A549 (cell line): ENCODE measurements at regions not wholly inside any gene's neighbourhood (a gene's known extent, or its start where the extent isn't known, plus 50 kb on each side); places are given as distances from the start of the nearest gene placed in this dataset.

Experiments
- ATAC-seq, 2 experiments: fragments of 200-7000 bp in 1 of 2; fragments of >200 bp in 1 of 2; cut with Nextera tagmentation in 1 of 2; cut with Tn5 transposase in 1 of 2; 3 replicates each; pipeline versions ENCODE4 v1.8.0 to v1.9.1; 2018 to 2020; ENCODE audit warnings: mild to moderate bottlenecking in 1 of 2, moderate library complexity in 1 of 2
- CTCF ChIA-PET: fragments of 300-600 bp; sonication (Branson Sonifier 250); formaldehyde crosslinking; extraction: SDS; loops from one replicate; lab custom pipeline; 2021; ENCODE audit warnings: antibody characterized with exemption, inconsistent platforms; lab: Yijun Ruan, JAX
- POLR2A ChIA-PET: fragments of 350-600 bp; formaldehyde crosslinking; extraction: SDS; loops from one replicate; lab custom pipeline; 2021; ENCODE audit warnings: antibody characterized with exemption, inconsistent platforms; lab: Yijun Ruan, JAX
- DNase-seq, 2 experiments: peaks; one replicate each; pipeline versions ENCODE4 v3.0.0 to v3.0.0-alpha.2; 2011 to 2016; ENCODE audit warnings: low read depth in 1 of 2, low spot score in 1 of 2
- FAIRE-seq: peaks from 2 replicates; lab custom pipeline; 2011; peaks lifted over from hg19 to GRCh38; lab: Jason Lieb, UNC
- H3K27ac ChIP-seq, 2 experiments: fragments of >200 bp; sonication (Bioruptor Twin); formaldehyde crosslinking; 3 replicates each; pipeline ENCODE4 v1.5.1; 2016 to 2017
- H3K4me1 ChIP-seq: fragments of >200 bp; sonication (Bioruptor Twin); formaldehyde crosslinking; 3 replicates; pipeline ENCODE4 v1.6.1; 2016
- H3K4me2 ChIP-seq: fragments of >200 bp; sonication (Bioruptor Twin); formaldehyde crosslinking; 3 replicates; pipeline ENCODE4 v1.6.1; 2016
- H3K4me3 ChIP-seq: fragments of >200 bp; sonication (Bioruptor Twin); formaldehyde crosslinking; 3 replicates; pipeline ENCODE4 v1.5.1; 2016
- H3K9me3 ChIP-seq: fragments of >200 bp; sonication (Bioruptor Twin); formaldehyde crosslinking; 3 replicates; pipeline ENCODE4 v1.6.1; 2016
- BHLHE40 ChIP-seq: IDR thresholded peaks from 2 replicates; pipeline ENCODE4 v1.6.1; 2012; ENCODE audit warnings: low read depth, low read length, inconsistent platforms
- CHD4 ChIP-seq: fragments of 200-600 bp; sonication (generic); IDR thresholded peaks from 2 replicates; pipeline ENCODE4 v1.6.1; 2016; ENCODE audit warnings: antibody characterized with exemption, mild to moderate bottlenecking, borderline replicate concordance
- EHF ChIP-seq: fragments of 250-450 bp; sonication (Bioruptor Pico); IDR thresholded peaks from 2 replicates; pipeline ENCODE4 v1.5.0; 2020; ENCODE audit warnings: mild to moderate bottlenecking
- EHMT2 ChIP-seq: fragments of 200-600 bp; sonication (generic); IDR thresholded peaks from 2 replicates; pipeline ENCODE4 v1.6.1; 2016; ENCODE audit warnings: antibody characterized with exemption, low read depth, mild to moderate bottlenecking, moderate library complexity
- ESRRA ChIP-seq: fragments of 150-350 bp; IDR thresholded peaks from 2 replicates; pipeline ENCODE4 v1.6.1; 2014; ENCODE audit warnings: mild to moderate bottlenecking, low read length, borderline replicate concordance
- FOSB ChIP-seq: fragments of 250-450 bp; sonication (Bioruptor Pico); IDR thresholded peaks from 2 replicates; pipeline ENCODE4 v1.5.0; 2020; ENCODE audit warnings: mild to moderate bottlenecking, moderate library complexity
- FOXS1 ChIP-seq: fragments of 250-450 bp; sonication (Bioruptor Pico); IDR thresholded peaks from 2 replicates; pipeline ENCODE4 v1.5.0; 2020; ENCODE audit warnings: mild to moderate bottlenecking, moderate library complexity
- GATA3 ChIP-seq: IDR thresholded peaks from 2 replicates; pipeline ENCODE4 v1.6.1; 2012; ENCODE audit warnings: borderline replicate concordance
- HDAC2 ChIP-seq: fragments of 200-600 bp; sonication (generic); IDR thresholded peaks from 2 replicates; pipeline ENCODE4 v1.6.1; 2016
- JUN ChIP-seq, 2 experiments: fragments of >200 bp; sonication (Bioruptor Twin); formaldehyde crosslinking; IDR thresholded peaks; 2 replicates in 1 of 2; 3 replicates in 1 of 2; pipeline ENCODE4 v1.6.1; 2016 to 2017
- KDM1A ChIP-seq: fragments of 200-600 bp; sonication (generic); IDR thresholded peaks from 2 replicates; pipeline ENCODE4 v1.6.1; 2016; ENCODE audit warnings: low read depth, mild to moderate bottlenecking
- KDM5A ChIP-seq: fragments of 200-600 bp; sonication (generic); IDR thresholded peaks from 2 replicates; pipeline ENCODE4 v1.6.1; 2016; ENCODE audit warnings: antibody characterized with exemption, mild to moderate bottlenecking
- MAFK ChIP-seq: fragments of 450-650 bp; IDR thresholded peaks from 2 replicates; pipeline ENCODE4 v1.6.1; 2014; ENCODE audit not compliant: partially characterized antibody
- NPAS2 ChIP-seq: fragments of 250-450 bp; sonication (Bioruptor Pico); IDR thresholded peaks from 2 replicates; pipeline ENCODE4 v1.8.0; 2022; ENCODE audit warnings: mild to moderate bottlenecking, moderate library complexity, borderline replicate concordance
- POLR2AphosphoS2 ChIP-seq: conservative IDR thresholded peaks from 2 replicates; pipeline ENCODE4 v1.6.1; 2012; ENCODE audit warnings: low read length, improper control_type of control experiment, inconsistent platforms
- RAD21 ChIP-seq, 2 experiments: fragments of >200 bp in 1 of 2; sonication (Bioruptor Twin) in 1 of 2; formaldehyde crosslinking in 1 of 2; IDR thresholded peaks in 1 of 2; conservative IDR thresholded peaks in 1 of 2; 2 replicates in 1 of 2; 3 replicates in 1 of 2; pipeline ENCODE4 v1.6.1; 2012 to 2018; ENCODE audit warnings: inconsistent platforms in 1 of 2
- RARB ChIP-seq: fragments of 250-450 bp; sonication (Bioruptor Pico); IDR thresholded peaks from 2 replicates; pipeline ENCODE4 v1.8.0; 2021; ENCODE audit warnings: mild to moderate bottlenecking, moderate library complexity
- RFX5 ChIP-seq: fragments of 450-650 bp; IDR thresholded peaks from 2 replicates; pipeline ENCODE4 v1.7.1; 2014; ENCODE audit warnings: antibody characterized with exemption, mild to moderate bottlenecking, moderate library complexity
- TP53 ChIP-seq: fragments of 250-450 bp; sonication (Bioruptor Pico); IDR thresholded peaks from 2 replicates; pipeline ENCODE4 v1.5.0; 2021; ENCODE audit warnings: mild to moderate bottlenecking, moderate library complexity
- ZC3H11A ChIP-seq: fragments of 450-650 bp; IDR thresholded peaks from 2 replicates; pipeline ENCODE4 v1.6.1; 2014; ENCODE audit warnings: antibody characterized with exemption, mild to moderate bottlenecking
- ZFP36 ChIP-seq: fragments of 450-650 bp; IDR thresholded peaks from 2 replicates; pipeline ENCODE4 v1.6.1; 2014; ENCODE audit warnings: borderline replicate concordance; ENCODE audit not compliant: partially characterized antibody
- ZNF302 ChIP-seq: fragments of 250-450 bp; sonication (Bioruptor Pico); IDR thresholded peaks from 2 replicates; pipeline ENCODE4 v1.9.0; 2021; ENCODE audit warnings: inconsistent platforms, mild to moderate bottlenecking, moderate library complexity
- ZSCAN20 ChIP-seq: fragments of 250-450 bp; sonication (Bioruptor Pico); IDR thresholded peaks from 2 replicates; pipeline ENCODE4 v1.8.0; 2022; ENCODE audit warnings: mild to moderate bottlenecking, moderate library complexity
- WGBS: methylation state at CpG from one replicate; pipeline ENCODE4 v1.1.6; 2017; ENCODE audit errors: missing lambda C conversion rate; 5-methylcytosine and 5-hydroxymethylcytosine counted together
- TF ChIP-seq, protein P1 (sequence below): IDR thresholded peaks from 2 replicates; pipeline ENCODE4 v1.6.1; 2012
- TF ChIP-seq, protein P2 (sequence below): fragments of 200-600 bp; sonication (generic); IDR thresholded peaks from 2 replicates; pipeline ENCODE4 v1.6.1; 2016; ENCODE audit warnings: antibody characterized with exemption, mild to moderate bottlenecking, moderate library complexity
- TF ChIP-seq, protein P3 (sequence below): fragments of 450-650 bp; IDR thresholded peaks from 2 replicates; pipeline ENCODE4 v1.6.1; 2014; ENCODE audit warnings: antibody characterized with exemption
- TF ChIP-seq, protein P4 (sequence below): IDR thresholded peaks from 2 replicates; pipeline ENCODE4 v1.6.1; 2012

DNA sequence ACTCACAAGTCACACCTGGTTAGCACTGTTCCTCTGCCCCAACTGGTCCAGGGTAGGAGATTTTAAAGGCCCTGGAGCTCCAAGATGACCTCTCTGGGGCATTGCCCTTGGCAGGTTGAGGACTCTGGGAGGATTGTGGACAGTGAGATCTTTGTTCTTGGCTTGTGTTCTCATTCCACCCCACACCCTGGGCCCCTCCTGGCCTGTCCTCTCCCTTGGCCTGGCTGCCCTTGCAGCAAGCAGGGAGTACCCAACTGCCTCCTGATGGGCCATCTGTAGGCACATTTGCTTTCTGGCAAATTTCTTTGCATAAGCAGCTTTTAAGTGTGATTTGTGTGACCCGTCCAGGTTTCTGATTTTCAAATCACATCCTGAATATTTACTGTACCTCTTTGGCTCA is 239.6 kb downstream of the UTP18 start:
- H3K27ac ChIP-seq = no peak overlapping the region
- TF ChIP-seq ESRRA (no peak), FOSB (CRISPR knock-in tag) (no peak), RFX5 (no peak), CHD4 (no peak), HDAC2 (no peak), ZNF302 (CRISPR knock-in tag) (no peak)
- ATAC-seq = no peak
- ChIA-PET CTCF (interaction anchor here (0.6 to 2.9 kb wide), 7 partner anchors 8 to 128 kb away, joined by 3 to 13 read pairs (median 4); no protein-coding TSS in a partner anchor), POLR2A (no interaction called here)
- no peaks in the 10 kb centered on the region for H3K4me1 ChIP-seq
- DNase-seq = no peak
- FAIRE-seq = no peak
- no peak overlapping the region for H3K4me2 ChIP-seq
- no peak overlapping the region for H3K4me3 ChIP-seq
- no peaks in the 10 kb centered on the region for H3K9me3 ChIP-seq
- 16% methylated on average over 1 of the region's 1 CpG for WGBS

DNA sequence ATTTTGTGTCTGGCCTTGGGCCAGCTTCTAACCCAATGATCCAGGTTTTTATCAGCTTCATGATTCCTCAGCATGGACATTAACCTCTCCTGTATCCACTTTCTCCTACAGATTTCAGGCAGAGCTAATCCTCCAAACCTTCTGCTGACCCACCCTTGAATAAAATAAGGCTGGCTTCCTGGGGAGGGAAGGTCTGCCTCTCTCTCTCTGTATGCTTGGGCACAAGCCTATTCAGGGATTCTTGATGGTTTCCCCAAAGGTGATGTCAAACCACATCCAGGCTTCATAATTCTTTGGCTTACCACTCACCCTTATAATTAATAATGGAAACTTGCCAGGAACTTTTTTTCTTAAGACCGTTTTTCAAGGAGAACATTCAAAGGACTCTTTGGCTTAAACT is 240.1 kb downstream of the UTP18 start:
- ChIA-PET POLR2A (no interaction called here), CTCF (interaction anchor here (0.8 to 2.9 kb wide), 4 partner anchors 37 to 129 kb away, joined by 3 to 13 read pairs (median 4); no protein-coding TSS in a partner anchor)
- FAIRE-seq (no peak), ATAC-seq (no peak), DNase-seq (no peak)
- H3K4me3 ChIP-seq = no peak overlapping the region
- no peaks in the 10 kb centered on the region for H3K9me3 ChIP-seq
- TF ChIP-seq, protein P1, sequence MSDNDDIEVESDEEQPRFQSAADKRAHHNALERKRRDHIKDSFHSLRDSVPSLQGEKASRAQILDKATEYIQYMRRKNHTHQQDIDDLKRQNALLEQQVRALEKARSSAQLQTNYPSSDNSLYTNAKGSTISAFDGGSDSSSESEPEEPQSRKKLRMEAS = no peak
- no peak for TF ChIP-seq RARB (CRISPR knock-in tag)
- TF ChIP-seq NPAS2 (CRISPR knock-in tag) = no peak
- no peak for TF ChIP-seq RFX5
- no peak for TF ChIP-seq EHF
- TF ChIP-seq BHLHE40 = no peak
- WGBS = 0% methylated on average over 1 of the region's 1 CpG
- H3K4me1 ChIP-seq = no peaks in the 10 kb centered on the region
- H3K4me2 ChIP-seq = no peak overlapping the region
- no peak overlapping the region for H3K27ac ChIP-seq

DNA sequence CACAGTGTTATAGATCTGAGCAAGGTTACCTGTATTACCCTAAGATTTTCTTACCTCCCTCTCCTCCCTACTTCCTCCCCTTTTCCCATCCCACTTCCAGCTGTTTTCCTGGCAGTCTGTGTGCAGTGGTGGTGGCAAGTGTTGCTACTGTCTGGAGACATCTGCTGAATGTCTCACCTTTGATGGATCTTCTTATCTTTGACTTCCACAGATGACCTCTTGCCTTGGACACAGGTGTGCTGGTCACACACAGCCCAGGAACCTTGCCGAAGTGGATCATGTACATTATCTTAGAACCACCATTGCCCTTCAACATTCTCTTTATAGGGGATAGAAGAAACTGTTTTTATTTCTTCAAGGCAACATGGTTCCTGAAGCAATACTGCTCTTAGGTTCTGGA is 245.1 kb downstream of the UTP18 start:
- WGBS = 0% methylated on average over 1 of the region's 1 CpG
- FAIRE-seq (no peak), ATAC-seq (no peak), DNase-seq (no peak)
- TF ChIP-seq FOSB (CRISPR knock-in tag) (no peak), EHMT2 (no peak), ZFP36 (no peak), ZSCAN20 (CRISPR knock-in tag) (no peak), KDM5A (no peak), KDM1A (no peak), ZC3H11A (no peak), GATA3 (no peak), MAFK (no peak), CHD4 (no peak), TP53 (CRISPR knock-in tag) (no peak), JUN (IDR thresholded peaks at IDR 0.05) (no peak), ZNF302 (CRISPR knock-in tag) (no peak), POLR2AphosphoS2 (no peak), RAD21 (conservative IDR thresholded peaks at IDR 0.05 in 1 of 2, IDR thresholded peaks at IDR 0.05 in 1 of 2) (no peak), FOXS1 (CRISPR knock-in tag) (no peak)
- TF ChIP-seq, protein P2, sequence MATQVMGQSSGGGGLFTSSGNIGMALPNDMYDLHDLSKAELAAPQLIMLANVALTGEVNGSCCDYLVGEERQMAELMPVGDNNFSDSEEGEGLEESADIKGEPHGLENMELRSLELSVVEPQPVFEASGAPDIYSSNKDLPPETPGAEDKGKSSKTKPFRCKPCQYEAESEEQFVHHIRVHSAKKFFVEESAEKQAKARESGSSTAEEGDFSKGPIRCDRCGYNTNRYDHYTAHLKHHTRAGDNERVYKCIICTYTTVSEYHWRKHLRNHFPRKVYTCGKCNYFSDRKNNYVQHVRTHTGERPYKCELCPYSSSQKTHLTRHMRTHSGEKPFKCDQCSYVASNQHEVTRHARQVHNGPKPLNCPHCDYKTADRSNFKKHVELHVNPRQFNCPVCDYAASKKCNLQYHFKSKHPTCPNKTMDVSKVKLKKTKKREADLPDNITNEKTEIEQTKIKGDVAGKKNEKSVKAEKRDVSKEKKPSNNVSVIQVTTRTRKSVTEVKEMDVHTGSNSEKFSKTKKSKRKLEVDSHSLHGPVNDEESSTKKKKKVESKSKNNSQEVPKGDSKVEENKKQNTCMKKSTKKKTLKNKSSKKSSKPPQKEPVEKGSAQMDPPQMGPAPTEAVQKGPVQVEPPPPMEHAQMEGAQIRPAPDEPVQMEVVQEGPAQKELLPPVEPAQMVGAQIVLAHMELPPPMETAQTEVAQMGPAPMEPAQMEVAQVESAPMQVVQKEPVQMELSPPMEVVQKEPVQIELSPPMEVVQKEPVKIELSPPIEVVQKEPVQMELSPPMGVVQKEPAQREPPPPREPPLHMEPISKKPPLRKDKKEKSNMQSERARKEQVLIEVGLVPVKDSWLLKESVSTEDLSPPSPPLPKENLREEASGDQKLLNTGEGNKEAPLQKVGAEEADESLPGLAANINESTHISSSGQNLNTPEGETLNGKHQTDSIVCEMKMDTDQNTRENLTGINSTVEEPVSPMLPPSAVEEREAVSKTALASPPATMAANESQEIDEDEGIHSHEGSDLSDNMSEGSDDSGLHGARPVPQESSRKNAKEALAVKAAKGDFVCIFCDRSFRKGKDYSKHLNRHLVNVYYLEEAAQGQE = no peak
- TF ChIP-seq, protein P3, sequence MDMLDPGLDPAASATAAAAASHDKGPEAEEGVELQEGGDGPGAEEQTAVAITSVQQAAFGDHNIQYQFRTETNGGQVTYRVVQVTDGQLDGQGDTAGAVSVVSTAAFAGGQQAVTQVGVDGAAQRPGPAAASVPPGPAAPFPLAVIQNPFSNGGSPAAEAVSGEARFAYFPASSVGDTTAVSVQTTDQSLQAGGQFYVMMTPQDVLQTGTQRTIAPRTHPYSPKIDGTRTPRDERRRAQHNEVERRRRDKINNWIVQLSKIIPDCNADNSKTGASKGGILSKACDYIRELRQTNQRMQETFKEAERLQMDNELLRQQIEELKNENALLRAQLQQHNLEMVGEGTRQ = no peak
- TF ChIP-seq, protein P4, sequence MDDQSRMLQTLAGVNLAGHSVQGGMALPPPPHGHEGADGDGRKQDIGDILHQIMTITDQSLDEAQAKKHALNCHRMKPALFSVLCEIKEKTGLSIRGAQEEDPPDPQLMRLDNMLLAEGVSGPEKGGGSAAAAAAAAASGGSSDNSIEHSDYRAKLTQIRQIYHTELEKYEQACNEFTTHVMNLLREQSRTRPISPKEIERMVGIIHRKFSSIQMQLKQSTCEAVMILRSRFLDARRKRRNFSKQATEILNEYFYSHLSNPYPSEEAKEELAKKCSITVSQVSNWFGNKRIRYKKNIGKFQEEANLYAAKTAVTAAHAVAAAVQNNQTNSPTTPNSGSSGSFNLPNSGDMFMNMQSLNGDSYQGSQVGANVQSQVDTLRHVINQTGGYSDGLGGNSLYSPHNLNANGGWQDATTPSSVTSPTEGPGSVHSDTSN = no peak
- Histone ChIP-seq H3K9me3 (no peaks in the 10 kb centered on the region), H3K4me1 (no peaks in the 10 kb centered on the region), H3K4me3 (no peak overlapping the region), H3K27ac (no peak overlapping the region), H3K4me2 (no peak overlapping the region)
- ChIA-PET CTCF (interaction anchor here (0.5 to 3.3 kb wide), 3 partner anchors 44 to 134 kb away, joined by 3 to 14 read pairs (median 4); no protein-coding TSS in a partner anchor), POLR2A (no interaction called here)
